ENCODE measurements at regions not wholly inside any gene's neighbourhood (a gene's known extent, or its start where the extent isn't known, plus 50 kb on each side); places are given as distances from the start of the nearest gene placed in this dataset.

DNA sequence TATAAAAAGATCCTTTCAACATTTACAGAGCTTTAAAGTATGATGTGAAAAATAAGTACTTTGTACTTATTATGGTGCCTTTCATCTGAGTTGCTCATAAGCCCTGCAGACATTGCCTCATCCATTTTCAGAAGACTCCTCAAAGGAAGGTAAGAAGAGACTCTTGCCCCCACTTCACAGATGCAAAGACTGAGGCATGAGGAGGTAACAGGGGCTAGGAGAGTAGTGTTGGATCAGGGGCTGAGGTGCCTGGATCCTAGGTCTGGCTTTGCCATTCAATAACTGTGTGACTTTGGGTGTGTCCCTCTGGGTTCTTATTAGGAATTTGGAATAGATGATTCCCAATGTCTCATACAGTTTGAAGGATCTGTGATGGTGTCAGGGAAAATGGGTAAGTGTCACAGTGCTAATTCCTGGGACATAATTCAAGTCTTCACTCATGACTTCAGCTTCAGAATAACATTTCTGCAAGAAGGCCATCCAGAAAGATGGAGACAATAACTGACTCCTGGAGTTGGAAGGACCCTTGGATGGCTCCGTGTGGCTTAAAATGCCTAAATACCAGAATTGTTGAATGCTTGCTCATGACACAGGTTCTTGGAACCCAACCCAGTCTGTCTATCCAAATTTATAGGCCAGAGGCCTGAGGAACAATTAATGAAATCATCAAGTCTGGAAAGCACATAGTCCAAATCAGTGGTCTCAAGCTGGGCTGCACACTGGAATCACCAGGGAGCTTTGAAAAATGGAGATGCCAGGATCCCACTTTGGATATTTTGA is 93.1 kb upstream of the RUNX1 start:
- DNase-seq (ENCODE audit: low read depth in 2 of 2), result no peak

DNA sequence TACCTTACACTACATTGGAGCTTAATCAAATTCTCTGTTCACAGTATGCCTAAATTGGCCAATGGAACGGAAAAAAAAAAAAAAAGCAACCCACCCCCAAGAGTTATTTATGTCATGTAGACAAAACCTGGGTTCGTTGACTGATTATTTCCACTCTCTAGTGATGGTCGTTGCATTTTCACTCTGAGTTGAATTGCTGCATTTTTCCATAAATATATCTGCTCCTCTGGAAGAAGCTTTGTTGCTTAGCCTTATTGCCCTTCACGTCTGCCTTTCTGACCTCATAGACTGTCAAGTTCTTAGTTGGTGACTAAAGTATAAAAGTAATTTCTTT is 90.2 kb upstream of the RUNX1 start:
- DNase-seq (ENCODE audit: low read depth in 2 of 2), result no peak

DNA sequence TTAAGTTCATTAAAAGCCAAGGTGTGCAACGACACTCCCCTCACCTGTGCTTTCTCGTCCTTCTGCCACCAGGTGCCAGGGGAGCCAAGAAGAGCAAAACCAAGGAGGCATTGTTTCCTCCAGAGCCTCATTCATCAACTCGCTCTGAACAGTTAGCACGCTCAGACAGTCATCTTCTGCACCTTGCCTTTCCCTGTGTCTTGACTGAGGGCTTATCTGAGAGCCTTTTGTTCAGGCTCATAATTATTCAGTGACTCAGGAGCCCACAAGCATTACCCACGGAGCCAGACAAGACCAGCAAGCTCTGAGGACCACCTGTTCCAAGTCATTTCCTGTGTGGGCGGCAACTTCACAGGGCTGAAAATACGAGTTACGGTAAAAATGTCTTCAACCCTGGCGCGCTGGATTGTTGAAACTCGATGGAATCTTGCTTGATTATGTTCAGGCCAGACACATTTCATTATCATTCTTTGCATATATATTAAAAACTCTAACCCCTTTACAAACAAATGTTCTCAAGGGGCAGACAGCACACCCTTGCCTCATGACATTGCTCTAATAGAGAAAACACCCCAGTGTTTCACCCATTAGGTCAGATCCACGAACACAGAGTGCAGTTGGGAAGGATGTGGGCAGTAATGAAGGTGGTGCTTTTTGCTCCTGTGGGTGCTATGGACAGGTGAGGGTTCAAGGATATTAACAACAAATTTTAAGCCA is 89.7 kb upstream of the RUNX1 start:
- peak; percentile 0 to 21 for DNase-seq (ENCODE audit: low read depth in 2 of 2)

DNA sequence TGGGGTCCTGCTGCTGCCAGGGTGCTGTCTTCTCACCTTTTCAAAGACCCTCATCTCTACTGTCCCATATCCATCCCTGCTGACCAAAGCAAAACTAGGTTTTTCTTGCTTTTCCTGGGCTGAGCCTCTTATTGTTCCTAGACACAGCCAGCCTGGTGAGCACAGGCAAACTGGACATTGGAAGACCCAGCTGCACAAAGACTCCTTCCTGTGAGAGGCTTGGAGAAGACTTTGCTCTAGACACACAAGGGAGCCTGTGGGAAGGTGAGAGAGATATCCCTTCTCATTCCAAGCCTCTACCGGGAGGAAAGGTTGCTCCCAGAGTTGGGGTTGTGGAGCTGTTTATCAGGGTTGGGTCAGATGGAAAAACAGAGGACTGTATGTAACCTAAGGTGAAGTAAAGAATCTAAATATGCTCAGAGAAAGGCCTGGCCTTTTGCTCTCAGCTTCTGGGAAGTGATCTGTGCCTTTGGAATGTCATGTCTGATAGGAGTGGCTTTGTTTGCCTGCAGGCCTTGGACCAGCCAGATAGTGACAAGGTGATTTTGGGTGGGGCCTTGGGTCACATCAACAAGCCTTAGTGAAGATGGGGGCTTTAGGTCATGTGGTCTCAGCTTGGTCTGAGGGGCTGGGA is 87.6 kb upstream of the RUNX1 start:
- DNase-seq (ENCODE audit: low read depth in 2 of 2), result no peak

DNA sequence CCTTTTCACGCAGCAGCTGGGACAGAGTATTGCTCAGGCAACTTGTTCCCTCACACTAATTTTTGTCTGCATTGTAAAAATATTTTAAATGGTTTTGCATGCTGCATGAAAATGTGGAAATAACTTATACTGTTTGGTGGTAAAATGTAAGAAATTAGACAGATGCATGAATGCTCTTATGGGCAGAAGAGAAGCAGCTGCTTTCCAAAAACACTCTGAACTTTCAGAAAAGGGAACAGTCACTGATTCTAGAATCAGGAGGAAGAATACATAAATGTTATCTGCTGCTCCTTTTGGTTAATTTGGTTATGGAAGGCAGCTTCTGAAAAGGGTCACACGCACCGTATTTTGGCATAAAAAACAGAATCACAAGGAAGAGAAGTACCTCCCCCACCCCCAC is 87.0 kb upstream of the RUNX1 start:
- no peak for DNase-seq (ENCODE audit: low read depth in 2 of 2)

DNA sequence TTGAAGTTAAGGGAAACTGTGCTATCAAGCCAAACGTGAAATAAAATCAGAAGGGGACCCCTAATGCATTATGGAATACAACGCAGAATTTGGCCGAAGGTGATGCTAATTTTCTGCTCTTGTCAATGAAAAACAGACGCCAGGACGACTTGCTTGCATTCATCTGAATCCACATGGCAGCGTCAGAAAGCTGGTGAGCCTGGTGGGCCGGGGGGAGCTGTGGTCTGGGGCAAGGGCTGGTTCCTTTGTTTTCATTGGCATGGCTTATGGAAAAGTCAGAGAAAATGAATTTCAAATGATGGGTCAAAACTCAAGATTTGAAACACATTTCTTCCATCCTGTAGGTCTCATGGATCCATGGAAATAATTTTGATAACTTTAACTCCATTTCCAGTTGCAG is 86.4 kb upstream of the RUNX1 start:
- DNase-seq (ENCODE audit: low read depth in 2 of 2), result no peak

DNA sequence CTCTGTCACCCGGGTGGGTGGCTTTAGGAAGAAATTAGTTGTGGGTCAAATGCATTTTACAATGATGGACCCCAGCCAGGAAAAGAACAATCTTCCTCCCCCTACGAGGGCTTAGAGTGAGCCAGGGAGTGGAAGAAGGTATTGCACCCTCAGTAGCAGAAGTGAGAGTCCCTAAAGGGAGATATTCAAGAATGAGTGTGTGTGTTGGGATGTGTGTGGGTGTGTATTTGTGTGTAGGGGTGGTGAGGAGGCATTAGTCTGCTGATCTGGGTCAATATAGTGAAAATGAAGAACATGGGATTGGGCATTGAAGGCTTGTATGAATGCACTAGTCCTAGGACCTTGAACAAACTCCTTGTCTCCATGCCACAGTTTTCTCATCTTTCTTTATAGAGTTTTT is 85.2 kb upstream of the RUNX1 start:
- no peak for DNase-seq (ENCODE audit: low read depth in 2 of 2)

DNA sequence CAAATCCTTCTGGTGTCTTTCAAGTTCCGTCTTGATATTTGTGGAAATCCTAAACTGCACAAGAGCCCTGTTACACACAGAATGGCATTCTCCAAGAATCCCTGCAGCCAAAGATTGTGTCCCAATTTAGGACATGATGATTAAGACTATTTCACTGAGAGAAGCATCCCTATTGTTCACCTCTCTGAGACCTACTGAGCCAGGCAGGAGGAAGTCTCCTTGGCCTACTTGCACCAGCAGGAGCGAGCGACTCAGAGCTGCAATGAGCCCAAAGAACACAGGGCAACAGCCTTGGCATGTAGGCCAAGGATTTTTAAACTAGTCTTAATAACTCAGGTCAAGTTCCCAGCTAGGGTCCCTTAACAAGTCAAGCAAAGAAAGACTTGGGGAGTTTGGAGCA is 79.4 kb upstream of the RUNX1 start:
- no peak for DNase-seq (ENCODE audit: low read depth in 2 of 2)

DNA sequence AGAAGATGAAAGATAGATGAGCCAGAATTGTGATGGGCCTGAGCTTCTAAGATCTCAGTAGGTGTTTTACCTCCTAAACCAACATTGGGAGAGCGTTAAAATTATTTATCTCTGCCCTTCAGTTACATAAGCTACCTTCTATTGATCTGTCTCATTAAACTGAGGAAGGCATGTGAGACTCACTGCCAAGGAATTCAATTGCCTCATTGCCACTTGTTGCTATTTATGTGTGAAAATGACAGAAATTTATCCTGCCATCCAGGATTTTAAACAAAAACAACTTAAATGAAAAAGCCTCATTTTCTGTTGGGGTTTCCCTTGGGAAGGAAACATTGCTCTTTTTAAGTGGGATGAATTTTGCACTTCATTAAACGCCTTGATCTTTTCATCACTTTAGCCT is 78.7 kb upstream of the RUNX1 start:
- no peak for DNase-seq (ENCODE audit: low read depth in 2 of 2)

DNA sequence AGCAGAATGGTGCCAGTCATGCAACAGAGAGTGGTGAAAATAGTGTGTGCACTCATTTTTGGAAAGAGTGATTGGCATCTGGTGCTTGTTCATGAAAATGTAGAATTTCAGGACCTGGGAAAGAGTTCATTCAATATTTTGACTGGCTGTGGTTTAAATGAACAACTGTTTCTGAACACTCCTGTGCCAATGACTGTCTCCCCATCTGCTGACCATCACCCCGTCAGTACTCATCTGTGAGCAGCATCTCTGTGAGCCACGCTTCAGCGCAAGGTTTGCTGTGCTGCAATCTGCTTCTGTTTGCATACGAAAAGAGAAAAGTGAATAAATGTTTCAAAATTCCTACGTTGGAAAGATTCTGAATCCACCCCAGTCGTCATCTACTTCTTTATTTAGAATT is 77.9 kb upstream of the RUNX1 start:
- DNase-seq (ENCODE audit: low read depth in 2 of 2), result no peak

DNA sequence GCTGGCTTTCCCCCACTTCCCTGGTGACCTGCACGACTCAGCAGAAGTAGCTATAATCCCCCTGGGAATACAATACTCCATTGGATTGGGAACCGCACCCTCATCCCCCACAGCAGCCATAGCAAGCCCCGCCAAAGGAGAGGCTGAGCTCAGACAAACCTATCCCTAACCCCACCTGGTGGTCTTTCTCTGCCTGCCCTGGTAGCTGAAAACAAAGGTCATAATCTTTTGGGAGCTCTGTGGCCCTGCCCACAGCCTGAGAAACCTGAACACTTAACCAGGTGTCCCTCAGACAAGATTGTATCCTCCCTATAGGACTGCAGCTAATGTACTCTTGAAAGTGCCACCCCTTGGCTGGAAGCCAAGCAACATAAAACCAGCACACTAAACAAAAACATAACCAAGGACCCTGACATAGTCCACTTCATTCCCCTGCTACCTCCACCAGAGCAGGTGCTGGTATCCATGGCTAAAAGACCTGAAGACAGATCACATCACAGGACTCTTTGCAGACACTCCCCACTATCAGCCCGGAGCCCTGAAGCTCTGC is 71.6 kb upstream of the RUNX1 start:
- DNase-seq (ENCODE audit: low read depth in 2 of 2), result no peak

DNA sequence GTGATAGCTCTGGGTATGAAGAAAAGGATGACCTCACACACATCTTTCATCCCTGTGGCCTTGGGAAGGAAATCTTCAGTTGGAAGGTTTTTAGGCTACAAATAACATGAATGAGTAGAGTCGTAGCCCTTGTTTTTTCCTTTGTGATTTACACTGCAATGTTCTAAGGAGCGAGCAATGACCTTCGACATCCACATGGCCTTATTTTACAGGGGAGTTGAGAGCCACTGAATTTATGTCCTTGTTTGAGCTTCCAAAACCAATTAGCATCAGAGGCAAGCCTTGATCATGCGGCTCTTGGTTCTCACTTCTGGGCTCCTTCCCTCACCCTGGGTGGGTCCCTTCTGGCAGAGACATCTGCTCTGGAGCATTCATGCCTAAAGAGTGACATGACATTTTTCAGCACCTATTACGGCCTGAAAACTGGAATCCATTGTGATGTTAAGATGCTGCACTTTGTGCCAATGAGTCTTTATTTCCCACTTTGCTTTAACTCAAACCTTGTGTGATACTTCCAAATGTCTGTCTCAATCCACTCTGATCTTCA is 70.5 kb upstream of the RUNX1 start:
- DNase-seq (ENCODE audit: low read depth in 2 of 2), result no peak

DNA sequence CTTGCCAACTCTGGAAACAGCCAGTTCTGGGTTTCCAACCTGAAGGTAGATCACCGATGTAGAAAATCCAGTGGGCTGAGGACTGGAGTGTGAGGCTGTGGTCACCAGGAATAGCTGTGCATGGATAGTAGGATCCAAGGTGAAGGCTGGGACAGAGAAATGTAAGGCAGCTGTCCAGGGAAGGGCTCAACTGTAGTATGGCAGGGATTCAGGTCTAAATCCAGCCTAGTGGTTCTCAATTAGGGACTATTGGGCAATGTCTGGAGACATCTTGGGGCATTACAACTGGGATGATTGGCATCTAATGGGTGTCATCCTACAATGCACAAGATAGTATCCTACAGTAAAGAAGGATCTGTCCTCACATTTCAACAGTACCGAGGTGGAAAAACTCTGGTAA is 67.7 kb upstream of the RUNX1 start:
- no peak for DNase-seq (ENCODE audit: low read depth in 2 of 2)

DNA sequence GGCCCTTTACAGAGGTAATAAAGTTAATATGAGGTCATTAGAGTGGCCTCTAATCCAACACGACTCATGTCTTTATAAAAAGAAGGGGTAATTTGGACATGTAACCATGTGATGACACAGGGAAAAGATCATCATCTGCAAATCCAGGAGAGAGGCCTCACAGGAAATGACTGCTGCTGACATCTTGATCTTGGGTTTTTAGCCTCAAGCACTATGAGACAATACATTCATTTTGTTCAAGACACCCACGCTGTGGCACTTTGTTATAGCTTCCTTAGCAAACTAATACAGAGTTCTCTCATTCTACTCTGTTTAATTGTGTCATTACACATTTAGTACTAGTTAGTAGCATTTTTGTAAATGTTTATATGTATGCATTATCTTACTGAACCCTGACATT is 64.0 kb upstream of the RUNX1 start:
- no peak for DNase-seq (ENCODE audit: low read depth in 2 of 2)

DNA sequence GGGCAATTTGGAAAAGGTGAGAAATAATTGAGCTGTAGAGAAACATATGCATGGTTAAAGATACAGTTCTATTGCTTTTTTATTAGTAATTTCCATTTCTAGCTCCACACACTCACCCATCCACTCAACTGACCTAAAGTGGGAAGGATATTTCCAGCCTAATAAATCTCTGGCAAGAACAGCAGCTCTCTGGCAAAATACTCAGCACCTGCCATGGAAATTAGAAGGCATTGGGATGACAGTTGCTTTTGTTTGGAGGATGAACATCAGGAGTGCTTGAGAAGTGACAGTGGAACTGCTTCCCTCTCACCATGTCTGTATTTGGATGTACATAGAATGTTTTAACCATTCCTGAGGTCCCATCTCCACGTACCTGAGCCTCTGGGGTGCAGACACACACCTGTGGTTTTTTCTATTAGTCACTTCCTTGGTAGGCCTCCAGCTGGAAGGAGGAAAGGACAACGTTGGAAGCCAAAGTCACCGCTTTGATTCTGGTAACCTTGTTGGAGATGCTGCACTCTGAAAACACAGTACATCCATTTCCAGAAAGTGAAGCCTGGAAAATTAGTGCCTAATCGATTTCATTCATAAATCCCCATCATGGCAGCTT is 62.3 kb upstream of the RUNX1 start:
- no peak for DNase-seq (ENCODE audit: low read depth in 2 of 2)

DNA sequence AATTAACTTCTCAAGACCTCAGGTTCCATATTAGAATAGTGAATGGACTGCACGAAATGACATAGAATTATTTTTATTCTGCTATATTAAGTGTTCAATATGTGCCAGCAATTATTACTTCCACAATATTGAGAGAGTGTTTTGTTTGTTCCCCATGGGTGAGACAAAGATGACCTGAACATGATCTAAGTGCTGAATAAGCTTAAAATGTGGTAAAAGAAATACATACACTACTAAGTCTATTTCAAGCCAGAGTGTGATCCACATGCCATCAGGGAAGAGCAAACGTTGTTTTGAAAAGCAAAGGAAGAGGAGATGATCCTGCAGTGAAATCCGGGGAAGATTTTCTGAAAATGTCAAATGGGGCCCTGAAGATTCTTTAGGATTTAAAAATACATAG is 59.8 kb upstream of the RUNX1 start:
- no peak for DNase-seq (ENCODE audit: low read depth in 2 of 2)

DNA sequence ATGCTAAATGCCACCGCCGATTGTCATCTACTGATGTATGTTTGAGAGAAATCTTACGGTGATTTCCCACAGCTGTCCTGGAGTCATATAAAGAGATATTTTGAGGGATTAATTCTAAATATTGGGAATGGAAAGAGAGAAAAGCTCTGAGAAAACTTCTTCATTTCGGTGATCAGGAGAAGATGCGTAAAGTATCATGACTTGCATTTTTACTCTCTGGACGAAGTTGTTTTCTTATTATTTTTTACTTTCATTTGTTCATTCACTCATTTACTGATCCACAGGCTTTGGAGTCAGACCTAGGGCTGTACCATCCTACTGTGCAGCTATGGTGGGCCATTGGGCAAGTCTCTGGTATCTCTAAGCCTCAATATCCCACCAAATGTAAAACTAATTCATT is 58.4 kb upstream of the RUNX1 start:
- DNase-seq (ENCODE audit: low read depth in 2 of 2), result no peak

DNA sequence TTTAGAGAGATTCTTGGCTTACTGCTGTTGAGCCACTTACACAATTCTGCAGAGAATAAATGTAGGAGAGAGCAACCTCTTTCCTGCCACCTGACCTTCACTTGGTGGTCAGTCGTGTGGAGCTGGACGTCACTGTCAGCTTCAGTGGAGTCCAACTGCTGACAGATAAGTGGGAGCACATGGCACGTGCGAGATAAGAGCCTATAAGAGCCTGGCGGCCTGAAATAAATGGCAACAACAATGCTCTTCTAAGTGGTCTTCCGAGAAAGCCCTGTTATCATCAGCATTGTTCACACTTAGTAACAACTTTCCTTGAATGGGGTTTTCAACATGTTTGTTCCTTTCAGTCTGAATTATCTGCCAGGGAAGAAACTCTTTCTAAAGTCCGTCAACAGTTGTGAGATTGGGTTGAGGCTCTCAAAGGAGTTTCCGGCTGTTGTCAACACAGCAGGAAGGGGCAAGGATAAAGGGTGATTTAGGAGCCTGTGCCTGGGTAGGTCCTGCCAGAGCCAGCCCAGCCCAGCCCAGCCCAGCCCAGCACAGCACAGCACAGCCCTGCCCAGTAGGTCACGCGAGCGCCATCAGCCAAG is 57.2 kb upstream of the RUNX1 start:
- DNase-seq (ENCODE audit: low read depth in 2 of 2), result no peak

DNA sequence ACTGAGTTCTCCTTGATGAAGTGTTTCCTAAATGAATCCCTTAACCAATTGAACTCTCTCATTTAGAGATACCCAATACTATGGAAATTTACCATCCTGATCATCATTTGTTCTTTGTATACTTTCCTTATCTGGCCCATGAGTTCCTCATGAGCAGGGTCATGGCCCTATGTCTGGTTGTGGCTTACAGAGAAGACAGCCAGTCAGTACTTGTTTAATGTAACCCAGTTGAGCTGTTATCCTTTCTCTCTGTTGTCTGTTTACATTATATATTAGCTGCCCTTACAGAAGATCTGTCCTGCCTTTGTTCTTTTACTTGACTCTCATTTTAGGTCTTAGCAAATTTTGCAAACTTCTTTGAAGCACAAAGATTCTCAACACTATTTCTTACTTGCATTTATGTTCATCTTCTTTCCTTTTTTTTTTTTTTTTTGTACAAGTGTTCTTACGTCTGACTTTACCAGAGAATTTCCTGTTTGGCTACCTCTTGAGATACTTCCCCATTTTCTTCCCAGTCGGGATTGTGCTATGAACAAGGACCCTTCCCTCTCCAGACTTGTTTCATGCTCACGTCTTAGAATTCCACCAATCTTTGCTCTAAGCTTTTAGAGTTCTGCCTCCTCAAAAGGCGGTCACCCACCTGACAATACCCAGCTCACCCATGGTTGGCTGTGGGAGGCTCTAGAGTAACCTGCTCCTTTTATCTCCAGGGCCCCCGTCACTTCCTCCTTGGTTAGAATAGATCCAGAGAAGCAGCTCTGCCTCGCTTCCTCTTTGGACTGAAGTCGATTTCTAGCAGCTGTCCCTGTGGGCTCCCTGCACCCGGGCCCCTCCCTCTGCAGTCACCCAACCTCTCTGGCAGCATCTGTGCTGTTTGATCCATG is 53.6 kb upstream of the RUNX1 start:
- DNase-seq (ENCODE audit: low read depth in 2 of 2), result no peak

DNA sequence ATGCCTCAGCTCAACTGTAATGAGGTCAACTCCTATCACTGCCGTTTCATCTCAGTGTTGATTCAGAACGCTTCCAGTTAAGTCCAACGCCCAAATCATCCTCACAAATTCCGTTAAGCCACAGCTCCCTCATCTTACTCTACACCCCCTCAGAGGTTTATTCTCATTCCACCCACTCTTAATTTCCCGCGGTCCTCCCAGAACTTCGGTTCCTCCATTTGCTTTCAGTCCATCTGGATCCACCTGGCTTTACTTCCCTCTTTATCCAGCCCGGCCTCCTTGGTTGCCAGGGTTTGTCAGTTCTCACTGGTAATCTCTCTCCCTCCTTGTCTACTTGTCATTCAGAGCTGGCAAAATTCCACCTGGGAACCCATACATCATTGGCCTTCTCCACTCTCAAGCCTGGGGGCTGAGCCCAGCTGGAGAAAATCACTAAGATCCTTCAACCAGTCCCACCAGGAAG is 51.3 kb upstream of the RUNX1 start:
- no peak for DNase-seq (ENCODE audit: low read depth in 2 of 2)

DNA sequence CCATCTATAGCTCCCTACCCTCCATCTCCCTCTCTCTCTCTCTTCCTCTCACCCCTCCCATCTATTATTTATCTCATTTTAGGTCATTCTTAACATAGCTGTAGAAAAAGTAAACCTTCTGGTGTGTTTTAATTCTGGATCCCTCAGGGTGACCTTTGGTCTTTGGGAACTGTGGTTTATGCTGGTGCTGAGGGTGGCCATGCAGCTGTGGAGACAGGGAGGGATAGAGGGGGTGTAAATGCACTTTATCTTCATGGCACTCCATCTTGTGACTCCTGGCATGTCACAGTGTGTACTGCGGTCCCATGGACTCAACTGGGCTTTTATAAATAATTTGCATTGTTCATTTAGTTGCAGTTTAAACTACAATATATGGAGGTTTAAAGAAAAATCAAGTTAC is 50.2 kb upstream of the RUNX1 start:
- no peak for DNase-seq (ENCODE audit: low read depth in 2 of 2)
